MM.1S (cell line): ENCODE measurements at regions not wholly inside any gene's neighbourhood (a gene's known extent, or its start where the extent isn't known, plus 50 kb on each side); places are given as distances from the start of the nearest gene placed in this dataset.

Source experiments
- CTCF ChIP-seq: fragments of 300-600 bp; sonication (generic); IDR thresholded peaks from 2 replicates; pipeline ENCODE4 v1.5.1; 2016; ENCODE audit warnings: antibody characterized with exemption, low read length, mixed read lengths
- EZH2 ChIP-seq: fragments of 300-600 bp; sonication (generic); optimal IDR thresholded peaks from 2 replicates; pipeline ENCODE3; 2017; ENCODE audit warnings: low read depth, mild to moderate bottlenecking, antibody characterized with exemption, low read length, mixed read lengths

- no peak for TF ChIP-seq CTCF
- no peak for TF ChIP-seq EZH2
Measured at GRCh38 chr9:99486684-99487083, 264.6 kb downstream of the SEC61B start.
